NCI-H345 (cell line): ENCODE measurements at regions not wholly inside any gene's neighbourhood (a gene's known extent, or its start where the extent isn't known, plus 50 kb on each side); places are given as distances from the start of the nearest gene placed in this dataset.

Experiments used
- DNase-seq: peaks from one replicate; lab custom pipeline; 2025; lab: John Stamatoyannopoulos, UW

DNA sequence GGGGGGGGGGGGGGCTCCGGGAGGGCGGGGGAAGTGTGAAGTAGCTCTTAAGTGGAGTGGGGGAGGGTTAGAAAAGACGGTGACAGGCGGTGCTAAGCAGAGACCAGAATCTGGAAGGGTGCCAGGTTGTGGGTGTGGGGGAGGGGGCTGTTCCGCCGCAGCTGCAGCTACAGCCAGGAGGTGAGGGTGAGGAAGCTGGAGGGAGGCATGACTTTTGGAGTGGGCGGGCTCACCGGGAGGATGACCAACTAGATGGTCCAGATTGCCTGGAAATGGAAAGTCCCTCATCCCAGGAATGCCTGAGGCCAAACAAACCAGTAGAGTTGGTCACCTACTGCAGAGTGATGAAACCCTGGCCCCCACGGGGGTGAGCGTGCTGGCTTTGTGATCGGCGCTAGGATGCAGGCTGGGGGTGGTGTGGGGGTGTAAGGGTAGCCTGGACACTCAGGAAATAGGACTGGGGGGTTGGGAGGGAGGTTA is 158.1 kb upstream of the SHB start:
- DNase-seq: peak; percentile 96

DNA sequence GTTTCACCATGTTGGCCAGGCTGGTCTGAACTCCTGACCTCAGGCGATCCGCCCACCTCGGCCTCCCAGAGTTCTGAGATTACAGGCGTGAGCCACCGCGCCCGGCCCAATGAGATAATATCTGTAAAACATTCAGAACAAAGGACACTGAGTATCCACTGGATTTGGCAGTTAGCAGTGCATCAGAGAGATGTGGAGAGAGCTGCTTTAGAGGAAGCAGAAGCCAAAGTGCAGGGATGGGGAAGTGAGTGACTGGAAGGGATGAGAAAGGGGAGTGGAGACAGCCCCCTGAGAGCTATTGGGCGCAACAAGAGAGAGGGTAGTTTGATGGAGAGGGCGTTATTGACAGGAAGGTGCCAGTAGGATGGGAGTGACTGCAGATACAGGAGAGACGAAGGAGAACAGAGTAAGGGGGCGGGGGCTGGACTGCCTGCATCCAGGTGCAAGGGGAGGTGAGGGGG is 157.5 kb upstream of the SHB start:
- peak; percentile 89 for DNase-seq

DNA sequence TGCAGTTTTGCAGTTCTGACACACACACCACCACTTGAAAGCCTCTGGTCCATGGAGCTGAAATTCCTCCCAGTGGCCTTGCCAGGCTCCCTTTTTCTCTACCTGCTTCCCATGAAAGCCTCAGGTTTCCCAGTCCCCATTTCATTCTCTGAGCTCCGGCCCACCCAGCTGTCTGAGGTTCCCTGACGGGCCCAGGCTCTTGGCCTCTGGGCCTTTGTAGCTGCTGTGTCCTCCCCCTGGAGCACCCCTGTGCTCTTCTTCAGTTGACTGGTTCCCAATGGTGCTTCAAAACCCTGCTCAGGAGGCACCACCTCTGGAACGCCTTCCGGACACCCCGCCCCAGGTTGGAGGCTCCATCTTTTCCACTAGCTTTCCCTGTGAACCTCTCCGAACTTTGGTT is 155.9 kb upstream of the SHB start:
- no peak for DNase-seq

DNA sequence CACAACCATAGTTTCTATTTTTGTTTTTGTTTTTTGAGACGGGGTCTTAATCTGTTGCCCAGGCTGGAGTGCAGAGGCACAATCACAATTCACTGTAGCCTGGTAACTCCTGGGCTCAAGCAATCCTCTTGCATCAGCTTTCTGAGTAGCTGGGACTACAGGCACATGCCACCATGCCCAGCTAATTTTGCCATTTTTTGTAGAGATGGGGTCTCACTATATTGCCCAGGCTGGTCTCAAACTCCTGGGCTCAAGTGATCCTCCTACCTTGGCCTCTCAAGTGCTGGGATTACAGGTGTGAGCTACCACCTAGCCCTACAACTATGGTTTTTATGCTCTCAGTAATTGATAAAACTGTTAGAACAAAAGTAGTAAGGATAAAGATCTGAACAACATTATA is 147.5 kb upstream of the SHB start:
- DNase-seq: no peak

DNA sequence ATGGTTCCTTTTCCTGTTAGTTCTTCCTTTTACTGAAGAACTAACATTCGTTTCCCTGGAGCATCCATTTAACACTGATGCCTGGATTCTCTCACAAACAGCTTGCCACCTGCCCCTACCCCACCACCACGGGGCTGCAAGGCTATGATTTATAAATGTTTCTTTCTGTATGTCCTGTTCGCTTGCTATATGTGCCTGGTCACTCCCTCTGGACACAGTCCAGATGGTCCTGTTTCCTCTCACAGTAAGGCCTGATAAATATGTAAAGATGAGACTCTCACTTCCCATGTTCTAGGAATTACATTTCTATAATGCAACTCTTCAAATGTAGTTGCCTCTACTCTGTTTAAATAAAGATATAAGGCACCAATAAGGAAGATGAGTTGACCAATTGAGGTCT is 146.4 kb upstream of the SHB start:
- DNase-seq: no peak

DNA sequence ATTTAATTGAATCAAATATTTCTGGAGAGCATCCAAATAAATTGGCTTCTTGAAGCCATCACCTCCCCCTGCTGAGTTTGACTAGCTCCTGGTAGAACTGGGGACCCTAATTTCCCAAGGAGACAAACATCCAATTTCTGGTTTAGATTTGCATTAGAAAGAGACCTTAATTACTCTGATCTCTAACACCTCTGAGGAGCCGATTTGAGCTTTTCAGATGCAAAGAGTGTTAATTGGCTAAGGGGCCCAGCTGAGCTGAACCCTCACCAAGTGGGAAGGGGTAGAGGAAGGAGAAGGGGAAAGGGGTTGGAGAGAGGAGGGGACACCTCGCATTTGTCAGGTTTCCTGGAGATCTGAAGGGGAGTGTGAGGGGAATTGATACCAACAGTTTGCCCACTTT is 145.4 kb upstream of the SHB start:
- DNase-seq: no peak

DNA sequence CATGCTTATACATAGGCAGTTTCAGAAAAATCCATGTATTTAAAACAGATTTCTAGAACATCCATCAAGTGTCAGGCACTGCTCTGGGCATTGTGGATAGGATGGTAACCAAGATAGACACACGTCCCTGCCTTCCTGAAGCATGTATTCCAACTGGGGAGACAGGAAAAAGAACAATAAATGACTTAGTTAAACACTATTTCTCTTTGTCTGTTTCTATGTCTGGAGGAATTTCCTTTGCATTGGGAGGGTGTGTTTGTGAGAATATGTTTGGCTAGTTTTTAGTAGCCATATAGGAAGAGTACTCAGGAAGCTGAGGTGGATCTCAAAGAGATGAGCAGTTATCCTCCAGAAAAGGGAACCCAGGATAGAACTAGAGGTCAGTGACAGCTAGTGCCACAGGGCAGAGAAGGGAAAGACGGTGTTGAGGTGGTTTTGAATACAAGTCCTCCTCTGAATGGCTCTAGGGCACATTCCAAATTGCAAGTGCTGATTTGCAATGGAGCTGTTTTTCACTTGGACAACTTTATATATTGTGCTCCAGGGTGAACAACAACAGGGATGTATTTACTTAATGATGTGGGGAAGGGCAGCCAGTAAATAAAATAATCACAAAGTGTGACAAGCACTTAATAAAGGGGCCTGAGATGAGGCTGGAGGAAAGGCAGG is 144.7 kb upstream of the SHB start:
- DNase-seq: no peak

DNA sequence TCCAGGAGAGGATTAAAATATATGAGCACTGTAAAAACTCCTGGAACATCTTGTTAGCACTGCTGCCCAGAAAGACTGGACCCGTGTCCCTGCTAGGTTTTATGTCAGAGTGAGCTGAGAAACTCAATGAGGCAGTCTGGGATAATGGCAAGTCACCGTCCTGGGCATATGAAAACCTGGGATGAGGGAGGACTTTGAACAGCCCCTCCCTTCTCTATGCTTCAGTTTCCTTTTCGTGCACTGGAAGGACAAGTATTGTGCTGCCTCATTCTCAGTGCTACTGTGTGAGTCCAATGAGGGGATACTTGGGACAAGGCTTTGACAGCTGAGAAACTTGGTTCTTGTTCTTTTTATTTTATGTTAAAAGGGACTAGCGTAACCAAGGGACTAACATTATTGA is 143.0 kb upstream of the SHB start:
- no peak for DNase-seq

DNA sequence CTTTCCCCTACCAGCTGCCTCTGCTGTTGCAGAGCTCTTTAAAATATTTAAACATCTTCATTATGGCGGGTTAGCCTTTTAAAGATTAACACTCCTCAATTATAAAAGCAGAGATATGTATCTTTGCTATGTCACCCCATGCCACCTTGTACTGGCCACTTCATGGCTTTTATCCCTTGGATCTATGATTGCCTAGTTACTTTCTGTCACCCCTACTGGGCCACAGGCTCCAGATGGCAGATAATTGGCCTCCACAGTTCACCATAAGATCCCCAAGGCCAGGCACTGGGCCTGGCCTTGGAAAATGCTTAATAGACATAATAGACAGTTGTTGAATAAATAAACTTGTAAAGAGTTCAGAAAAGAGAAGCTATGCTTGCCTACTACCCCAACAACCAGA is 142.0 kb upstream of the SHB start:
- DNase-seq: no peak

DNA sequence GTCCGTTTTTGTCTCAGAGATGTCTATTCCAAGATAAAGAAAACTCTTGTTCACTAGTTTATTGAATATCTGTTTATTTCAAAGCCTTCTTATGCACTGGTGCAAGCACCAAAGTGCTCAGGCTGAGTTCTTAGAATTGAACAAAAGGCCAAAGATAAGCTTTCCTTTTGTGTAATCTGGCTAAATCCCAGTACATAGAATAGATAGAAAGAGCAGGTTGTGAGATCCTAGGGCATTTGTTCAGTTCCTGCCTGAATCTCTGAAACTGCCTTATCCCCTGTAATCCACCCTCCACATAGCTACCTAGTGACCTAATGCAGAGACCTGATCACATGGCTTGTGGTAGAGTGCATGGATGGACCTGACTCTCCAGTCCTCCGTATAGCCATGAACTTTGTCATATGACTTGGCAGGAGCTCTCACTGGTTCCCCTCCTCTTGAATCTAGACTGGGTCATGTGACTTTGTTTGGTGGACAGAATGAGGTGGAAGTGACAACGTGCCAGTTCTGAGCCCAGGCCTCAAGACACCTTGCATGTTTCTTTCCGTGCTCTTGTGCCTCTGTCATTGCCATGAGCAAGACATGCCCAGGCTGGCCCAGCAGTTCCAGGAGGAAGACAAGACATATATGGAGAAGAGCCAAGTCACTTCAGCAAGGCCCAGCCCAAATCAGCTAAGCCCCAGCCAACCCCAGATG is 139.3 kb upstream of the SHB start:
- DNase-seq: no peak

DNA sequence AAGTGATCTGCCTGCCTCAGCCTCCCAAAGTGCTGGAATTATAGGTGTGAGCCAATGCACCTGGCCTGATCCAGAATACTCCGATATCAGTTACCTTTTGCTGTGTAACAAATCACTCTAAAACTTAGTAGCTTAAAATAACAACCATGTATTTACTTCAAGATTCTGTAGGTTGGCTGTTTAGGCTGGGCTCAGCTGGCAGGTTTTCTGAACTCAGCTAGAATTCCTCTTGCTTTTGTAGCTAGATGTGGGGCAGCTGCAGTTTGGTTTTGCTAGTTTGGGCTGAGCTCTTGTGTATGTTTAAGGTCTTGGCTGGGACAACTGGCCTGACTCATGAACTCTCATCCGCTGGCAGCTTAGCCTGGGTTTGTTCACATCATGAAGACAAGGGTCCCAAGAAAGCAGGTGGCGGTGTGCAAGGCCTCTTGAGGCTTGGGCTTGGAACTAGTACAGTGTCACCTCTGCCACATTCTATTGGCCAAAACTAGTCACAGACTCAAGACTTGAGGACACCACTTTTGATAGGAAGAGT is 138.3 kb upstream of the SHB start:
- no peak for DNase-seq

DNA sequence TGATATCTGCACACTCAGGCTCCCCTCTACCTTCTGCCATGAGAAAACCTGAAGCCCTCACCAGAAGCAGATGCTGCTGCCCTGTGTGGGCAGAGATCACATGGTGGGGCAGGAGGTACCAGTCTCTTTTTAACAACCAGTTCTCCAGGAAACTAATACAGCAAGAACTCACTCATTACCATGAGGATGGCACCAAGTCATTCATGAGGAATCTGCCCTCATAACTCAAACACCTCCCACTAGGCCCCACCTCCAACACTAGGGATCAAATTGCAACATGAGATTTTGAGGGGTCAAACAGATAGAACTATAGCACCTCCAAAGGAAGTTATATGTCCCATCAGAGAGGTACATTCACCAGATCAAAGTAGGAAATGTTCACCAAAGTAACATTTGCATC is 136.3 kb upstream of the SHB start:
- DNase-seq: no peak

DNA sequence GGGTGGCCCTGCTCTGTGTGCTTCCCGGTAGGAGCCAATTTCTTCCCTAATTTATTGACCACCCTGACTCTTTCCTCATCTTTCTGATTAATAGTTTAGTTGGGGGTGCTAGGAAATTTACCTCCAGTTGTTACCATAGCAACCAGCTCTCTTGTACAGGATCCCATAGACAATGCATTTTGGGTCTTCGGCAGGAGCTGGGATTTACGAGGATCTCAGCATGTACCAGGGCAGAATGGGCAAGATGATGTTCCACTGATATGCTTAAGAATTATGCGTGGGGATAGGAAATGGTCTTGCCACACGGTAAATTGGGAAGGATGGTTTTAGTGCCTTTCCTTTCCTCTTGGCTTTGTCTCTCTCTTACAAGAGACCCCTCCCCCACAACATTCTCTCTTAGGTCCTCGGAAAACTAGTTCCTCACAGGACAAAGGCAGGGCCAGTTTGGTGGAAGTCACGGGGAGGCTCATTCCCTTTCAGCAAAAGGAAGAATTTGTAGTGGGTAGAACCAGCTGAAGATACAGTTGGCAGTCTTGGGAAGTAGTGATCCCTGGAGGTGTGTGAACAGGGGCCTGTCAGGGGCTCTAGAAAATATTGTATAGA is 133.4 kb upstream of the SHB start:
- DNase-seq: no peak

DNA sequence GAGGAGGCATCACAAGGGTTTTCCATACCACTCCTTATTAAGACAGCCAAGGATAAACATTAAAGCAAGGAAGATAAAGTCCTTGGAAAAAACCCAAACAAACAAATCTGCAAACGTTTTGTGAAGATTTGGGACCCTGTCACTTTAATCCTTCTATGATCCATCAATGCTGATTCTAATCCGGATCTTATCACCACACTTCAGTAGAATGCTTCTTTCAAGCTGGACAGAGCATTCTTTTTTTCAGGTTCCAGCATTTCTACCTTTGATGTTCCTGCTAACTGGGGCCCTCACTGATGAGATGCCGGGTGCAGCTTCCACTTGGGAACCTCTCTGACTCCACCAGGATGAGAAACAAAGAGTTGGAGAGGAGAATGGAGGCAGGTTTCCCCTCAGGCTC is 132.8 kb upstream of the SHB start:
- DNase-seq: no peak

DNA sequence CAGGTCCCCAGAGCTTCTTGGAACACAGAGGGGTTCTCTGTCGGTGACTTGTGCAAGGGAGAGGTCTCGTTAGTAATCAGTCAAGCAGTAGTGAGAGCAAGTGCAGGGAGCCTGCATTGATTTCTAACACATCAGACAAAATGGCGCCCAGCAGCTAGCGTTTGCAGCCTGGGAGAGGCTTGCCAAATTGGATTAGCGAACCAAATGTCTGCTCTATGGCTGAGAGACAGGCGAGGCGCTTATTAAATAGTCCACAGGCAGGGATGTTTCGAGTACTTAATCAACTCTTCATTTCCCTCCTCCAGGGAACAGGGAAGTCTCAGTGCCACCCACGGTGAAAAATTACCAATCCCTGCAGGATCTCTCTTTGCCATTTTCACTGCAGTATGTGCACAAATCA is 131.4 kb upstream of the SHB start:
- DNase-seq: no peak

DNA sequence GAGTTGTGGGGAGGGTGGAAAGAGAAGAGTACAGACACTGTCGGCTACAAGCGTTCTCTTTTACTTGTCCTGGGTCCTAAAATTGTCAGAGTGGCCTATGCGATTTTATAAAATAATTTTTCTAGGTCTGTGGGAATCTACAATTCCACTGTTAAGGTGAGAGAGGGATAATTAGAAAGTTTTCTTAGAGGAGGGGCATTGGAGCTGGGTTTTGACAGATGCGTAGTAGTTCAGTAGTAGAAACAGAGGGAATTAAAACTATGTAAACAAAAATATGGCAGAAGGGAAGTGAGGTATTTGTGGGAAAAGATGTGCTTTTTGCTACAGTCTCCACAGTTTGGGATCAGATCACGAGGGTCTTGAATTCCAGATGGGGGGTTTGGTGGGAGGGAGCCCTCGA is 129.1 kb upstream of the SHB start:
- no peak for DNase-seq

DNA sequence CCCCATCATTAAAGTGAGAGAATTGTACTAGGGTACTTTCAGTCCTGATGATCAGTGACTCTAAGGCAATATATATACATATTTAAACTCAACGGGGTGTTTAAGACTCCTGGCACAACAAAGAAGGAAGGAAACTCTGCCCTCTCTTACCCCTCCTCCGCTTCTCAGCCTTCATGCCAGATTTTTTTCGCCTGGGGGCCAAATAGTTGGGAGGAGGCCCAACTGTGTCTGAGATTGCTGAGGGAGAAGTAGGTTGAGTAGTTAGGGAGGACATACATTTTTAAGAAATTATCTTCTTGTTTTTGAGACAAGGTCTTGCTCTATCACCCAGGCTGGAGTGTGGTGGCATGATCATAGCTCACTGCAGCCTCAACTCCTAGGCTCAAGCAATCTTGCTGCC is 127.7 kb upstream of the SHB start:
- DNase-seq: no peak

DNA sequence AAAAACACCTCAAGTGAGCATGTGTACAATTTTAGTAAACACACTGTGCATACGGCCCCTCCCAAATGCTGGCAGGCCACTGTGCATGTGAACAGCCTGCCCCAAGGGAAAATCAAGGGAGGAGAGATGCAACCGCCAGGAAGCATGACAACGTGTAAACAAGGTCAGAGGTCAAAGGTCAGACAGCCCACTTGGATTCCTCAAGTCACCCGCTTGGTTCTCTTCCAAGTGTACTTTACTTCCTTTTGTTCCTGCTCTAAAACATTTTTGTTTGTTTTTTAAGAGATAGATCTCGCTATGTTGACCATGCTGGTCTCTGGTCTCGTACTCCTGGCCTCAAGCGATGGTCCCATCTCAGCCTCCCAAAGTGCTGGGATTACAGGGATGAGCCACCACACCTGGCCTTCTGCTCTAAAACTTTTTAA is 126.7 kb upstream of the SHB start:
- no peak for DNase-seq

DNA sequence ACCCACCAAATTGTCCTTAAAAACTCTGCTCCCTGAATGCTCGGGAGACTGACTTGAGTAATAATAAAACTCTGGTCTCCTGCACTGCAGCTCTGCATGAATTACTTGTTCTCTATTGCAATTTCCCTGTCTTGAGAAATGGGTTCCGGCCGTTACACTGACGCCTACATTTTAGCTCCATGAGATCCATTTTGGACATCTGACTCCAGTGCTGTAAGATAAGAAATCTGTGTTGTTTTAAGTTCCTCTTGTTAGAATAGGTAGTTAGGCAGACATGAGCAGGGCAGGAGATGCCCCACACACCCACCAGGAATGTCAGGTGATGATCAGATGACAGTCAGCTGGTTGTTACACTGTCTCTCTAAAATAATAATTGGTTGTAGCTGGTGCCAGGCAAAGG is 125.8 kb upstream of the SHB start:
- DNase-seq: no peak

DNA sequence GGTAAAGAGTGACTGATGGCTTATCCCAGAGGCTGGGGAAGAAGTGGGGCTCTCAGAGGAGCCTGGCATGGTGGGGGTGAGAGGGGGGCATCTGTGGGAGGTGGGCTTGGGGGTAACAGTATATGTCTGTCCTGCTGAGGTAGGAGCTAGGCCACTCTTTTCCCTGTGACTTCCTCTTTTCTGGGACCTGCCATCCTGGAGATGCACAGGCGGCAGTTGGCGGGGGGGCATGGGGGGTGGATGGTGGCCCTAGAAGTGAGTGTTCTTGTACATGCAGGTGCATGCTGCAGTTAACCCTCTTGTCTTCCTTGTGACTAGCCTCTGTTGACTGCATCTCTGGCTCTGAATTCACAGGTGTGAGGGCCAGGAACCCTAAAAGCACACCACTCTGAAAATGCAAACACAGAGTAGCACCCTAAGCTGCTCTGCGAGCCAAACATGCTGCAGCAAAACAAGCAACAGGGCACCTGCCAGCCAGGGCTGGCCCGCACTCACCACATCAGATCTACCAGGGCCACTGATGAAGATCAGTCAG is 123.8 kb upstream of the SHB start:
- DNase-seq: no peak

DNA sequence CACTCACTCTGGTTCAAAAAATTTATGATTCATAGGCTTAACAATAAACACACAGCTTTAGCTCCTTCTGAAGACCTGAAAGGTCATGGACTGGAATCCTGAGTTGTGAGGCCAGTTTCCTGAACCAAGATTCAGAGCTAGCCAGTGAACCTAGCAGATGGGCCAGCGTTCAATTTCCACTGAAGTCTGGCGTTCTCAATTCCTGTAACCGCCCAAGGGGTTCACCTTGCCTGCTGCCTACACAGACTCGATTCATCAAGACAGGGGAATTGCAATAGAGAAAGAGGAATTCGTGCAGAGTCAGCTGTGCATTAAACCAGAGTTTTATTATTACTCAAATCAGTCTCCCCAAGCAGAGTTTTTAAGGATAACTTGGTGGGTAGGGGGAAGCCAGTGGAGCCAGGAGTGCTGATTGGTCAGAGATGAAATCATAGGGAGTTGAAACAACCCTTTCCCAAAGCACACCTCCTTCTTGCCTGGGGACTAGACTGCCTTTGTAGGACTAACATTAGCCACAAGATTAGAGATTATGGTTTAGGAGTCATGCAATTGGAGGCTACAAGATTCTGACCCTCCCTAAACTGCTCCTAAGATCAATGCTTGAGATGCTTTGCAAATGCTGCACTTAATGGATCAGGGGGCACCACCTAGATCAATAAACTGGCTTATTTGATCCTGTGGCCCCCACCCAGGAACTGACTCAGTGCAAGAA is 117.5 kb upstream of the SHB start:
- no peak for DNase-seq
